H1 (cell line): ENCODE measurements at regions not wholly inside any gene's neighbourhood (a gene's known extent, or its start where the extent isn't known, plus 50 kb on each side); places are given as distances from the start of the nearest gene placed in this dataset.
A peak's percentile ranks its signal among the peaks of the same experiment; 100 is the strongest.

Experiments used
- ATF2 ChIP-seq: IDR thresholded peaks from 2 replicates; pipeline ENCODE4 v1.6.1; 2012; ENCODE audit warnings: low read length, inconsistent platforms
- CTCF ChIP-seq, 3 experiments: IDR thresholded peaks; 1 replicate in 2 of 3; 2 replicates in 1 of 3; pipeline versions ENCODE4 v1.5.1 to v1.6.1; 2011; ENCODE audit warnings: low read length in 3 of 3, mild to moderate bottlenecking in 3 of 3, inconsistent platforms in 2 of 3, low read depth in 1 of 3, moderate library complexity in 1 of 3; ENCODE audit not compliant: insufficient read depth in 1 of 3; ENCODE audit errors: control extremely low read depth in 1 of 3
- POLR2A ChIP-seq, 2 experiments: IDR thresholded peaks; 1 replicate in 1 of 2; 2 replicates in 1 of 2; pipeline ENCODE4 v1.6.1; 2011; ENCODE audit warnings: low read depth in 2 of 2, low read length in 2 of 2, mild to moderate bottlenecking in 2 of 2; ENCODE audit errors: control extremely low read depth in 1 of 2
- POLR2AphosphoS5 ChIP-seq: IDR thresholded peaks from 2 replicates; pipeline ENCODE4 v1.6.1; 2011; ENCODE audit warnings: low read depth, low read length
- RBBP5 ChIP-seq: IDR thresholded peaks from 2 replicates; pipeline ENCODE4 v1.7.1; 2012; ENCODE audit warnings: low read depth, mild to moderate bottlenecking, inconsistent platforms, low read length, moderate library complexity, borderline replicate concordance
- TAF1 ChIP-seq: IDR thresholded peaks from 2 replicates; pipeline ENCODE4 v1.6.1; 2011; ENCODE audit warnings: mild to moderate bottlenecking, low read depth, low read length
- TF ChIP-seq, protein P1 (sequence below): IDR thresholded peaks from 2 replicates; pipeline ENCODE4 v1.6.1; 2012; ENCODE audit warnings: inconsistent platforms

DNA sequence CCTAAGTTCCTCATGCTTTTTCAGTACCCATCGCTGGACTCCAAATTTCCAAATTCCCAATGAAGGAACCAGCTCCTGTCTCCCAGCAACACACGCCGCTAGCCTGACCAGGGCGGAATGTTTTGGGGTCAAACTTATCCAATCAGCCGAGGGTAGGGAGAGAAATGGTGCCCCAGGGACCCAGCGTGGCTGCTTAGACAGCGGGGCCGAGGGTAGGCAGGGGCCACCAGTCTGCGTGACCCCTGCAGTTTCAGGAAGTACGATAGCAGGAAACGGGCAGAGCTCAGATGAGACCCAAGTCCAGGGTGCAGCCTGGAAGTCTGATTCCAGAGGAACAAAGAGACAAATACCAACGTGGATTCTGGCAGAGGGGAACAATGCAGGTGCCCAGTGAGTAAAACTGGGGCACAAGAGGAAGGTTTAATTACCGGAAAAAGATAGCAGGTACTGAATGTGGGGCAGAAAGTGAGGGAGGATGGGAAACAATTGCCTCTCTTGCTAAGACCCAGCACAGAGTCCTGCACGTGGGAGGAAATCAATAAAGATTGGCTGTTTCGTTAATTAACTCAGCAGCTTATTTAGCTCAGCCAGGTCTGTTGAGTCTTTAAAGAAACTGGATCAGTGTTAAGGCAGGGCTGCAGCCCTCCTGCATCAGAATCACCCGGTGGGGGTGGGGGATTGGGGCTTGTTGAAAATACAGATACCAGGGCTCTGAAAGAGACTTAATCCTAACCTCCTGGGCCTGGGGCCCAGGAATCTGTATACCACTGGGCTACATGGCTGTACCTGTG, 50.4 kb upstream of the NFE2L3 start:
- no peak; a peak in 1 of 3 replicates for TF ChIP-seq POLR2A (IDR thresholded peaks at IDR 0.05; ENCODE audit: control extremely low read depth in 1 of 2, low read depth in 2 of 2, low read length in 2 of 2)
- no peak for TF ChIP-seq RBBP5
- no peak for TF ChIP-seq CTCF (IDR thresholded peaks at IDR 0.05; ENCODE audit: control extremely low read depth in 1 of 3, insufficient read depth in 1 of 3, low read depth in 1 of 3, low read length in 3 of 3)
- TF ChIP-seq, protein P1, sequence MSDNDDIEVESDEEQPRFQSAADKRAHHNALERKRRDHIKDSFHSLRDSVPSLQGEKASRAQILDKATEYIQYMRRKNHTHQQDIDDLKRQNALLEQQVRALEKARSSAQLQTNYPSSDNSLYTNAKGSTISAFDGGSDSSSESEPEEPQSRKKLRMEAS, result peak; percentile 24; the same call in 1 of the 2 replicates
- no peak for TF ChIP-seq TAF1
- no peak for TF ChIP-seq POLR2AphosphoS5
- no peak for TF ChIP-seq ATF2
